HG03342 (cell line): ENCODE measurements at regions not wholly inside any gene's neighbourhood (a gene's known extent, or its start where the extent isn't known, plus 50 kb on each side); places are given as distances from the start of the nearest gene placed in this dataset.

ENCODE experiments used
- ATAC-seq: cut with Tn5 transposase; IDR thresholded peaks from one replicate; pipeline ENCODE4 v1.9.1; 2021; ENCODE audit warnings: mild to moderate bottlenecking, moderate library complexity; ENCODE audit not compliant: unreplicated experiment

DNA sequence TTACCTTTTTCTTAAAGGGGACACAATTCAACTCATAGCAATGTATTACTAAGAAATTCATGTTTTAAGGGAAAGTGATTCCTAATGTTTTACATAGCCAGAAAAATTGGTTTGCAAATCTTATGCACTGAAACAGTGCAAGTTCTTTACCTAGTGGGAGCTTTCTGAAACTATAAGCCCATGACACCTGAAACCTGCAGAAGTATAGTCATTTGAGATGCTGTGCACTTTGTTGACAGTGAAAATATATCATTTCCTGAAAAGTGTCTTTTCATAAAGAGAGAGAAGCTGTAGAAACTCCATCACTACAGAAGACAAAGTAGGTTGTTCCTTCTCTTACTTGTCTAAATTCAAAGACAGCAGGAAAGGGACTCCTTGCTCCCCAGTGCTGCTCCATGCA, 517.1 kb downstream of the LMO7 start:
- no peak for ATAC-seq

DNA sequence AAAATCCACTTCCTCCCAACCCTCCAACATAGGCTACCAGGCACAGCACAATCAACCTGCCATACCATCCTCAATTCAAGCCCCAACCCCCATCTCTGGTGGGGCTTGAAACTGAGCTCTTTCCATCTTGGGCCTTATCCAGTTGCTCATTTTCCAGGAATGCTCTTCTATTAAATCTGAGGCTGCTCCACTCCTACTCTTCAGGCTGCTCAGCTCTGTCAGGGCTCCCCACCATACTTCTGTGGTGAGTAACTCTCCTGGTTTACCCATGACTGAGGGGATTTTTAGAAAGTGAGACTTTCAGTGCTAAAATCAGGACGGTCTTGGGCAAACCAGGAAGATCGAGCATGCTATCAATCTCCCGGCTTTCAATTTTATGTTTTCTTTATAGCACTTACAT, 512.8 kb downstream of the LMO7 start:
- no peak for ATAC-seq

DNA sequence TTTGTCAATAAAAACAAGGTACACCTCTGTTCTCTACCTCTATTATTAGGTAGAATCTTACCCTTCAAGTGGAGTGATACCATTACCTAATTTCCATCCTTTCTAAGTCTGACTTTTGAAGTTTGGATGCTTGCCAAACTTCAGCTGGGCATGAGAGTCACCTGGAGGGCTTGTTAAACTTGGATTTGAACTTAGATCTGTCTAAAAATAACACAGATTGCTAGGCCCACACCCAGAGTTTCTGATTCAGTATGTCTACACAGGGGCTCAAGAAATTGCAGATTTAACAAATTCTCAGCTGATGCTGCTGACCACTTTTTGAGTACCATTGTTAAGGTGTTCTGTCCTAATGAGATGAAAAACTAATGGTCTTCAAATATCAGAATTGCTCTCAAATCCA, 512.2 kb downstream of the LMO7 start:
- no peak for ATAC-seq

DNA sequence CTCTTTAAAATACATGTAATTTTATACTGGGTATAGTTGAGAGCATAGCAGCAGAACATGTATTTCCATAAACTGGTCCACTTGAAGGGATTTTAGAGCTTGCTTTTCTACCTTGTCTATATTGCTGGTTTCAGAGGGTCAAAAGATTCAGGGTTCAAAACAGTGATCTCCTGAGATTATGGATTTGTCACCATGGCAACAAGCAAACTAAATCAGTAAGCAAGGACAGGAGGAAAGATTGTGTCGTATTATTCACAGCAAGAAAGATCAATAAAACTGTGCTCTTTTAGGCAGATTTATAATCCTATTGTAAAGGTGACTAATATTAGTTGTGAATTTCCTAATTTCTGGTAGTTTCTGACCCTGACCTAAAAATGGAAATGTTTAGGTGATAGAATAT, 496.4 kb downstream of the LMO7 start:
- ATAC-seq, result no peak

DNA sequence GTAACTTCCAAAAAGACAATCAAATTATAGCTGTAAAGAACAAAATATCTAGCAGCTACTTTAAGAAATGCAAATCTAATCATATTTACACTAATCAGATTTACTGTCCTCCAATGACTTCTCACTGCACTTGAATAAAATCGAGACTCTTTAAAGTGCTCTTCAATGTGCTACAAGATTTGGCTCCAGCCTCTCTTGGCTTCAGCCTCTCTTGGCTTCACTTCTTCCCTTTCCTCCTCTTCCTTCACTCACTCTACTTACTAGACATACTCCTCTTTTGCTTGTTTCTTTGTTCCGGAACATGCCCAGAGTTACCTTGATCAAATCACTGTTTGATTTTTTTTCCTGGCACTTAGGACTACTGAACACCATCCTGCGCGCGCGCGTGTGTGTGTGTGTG, 495.4 kb downstream of the LMO7 start:
- ATAC-seq, result no peak

DNA sequence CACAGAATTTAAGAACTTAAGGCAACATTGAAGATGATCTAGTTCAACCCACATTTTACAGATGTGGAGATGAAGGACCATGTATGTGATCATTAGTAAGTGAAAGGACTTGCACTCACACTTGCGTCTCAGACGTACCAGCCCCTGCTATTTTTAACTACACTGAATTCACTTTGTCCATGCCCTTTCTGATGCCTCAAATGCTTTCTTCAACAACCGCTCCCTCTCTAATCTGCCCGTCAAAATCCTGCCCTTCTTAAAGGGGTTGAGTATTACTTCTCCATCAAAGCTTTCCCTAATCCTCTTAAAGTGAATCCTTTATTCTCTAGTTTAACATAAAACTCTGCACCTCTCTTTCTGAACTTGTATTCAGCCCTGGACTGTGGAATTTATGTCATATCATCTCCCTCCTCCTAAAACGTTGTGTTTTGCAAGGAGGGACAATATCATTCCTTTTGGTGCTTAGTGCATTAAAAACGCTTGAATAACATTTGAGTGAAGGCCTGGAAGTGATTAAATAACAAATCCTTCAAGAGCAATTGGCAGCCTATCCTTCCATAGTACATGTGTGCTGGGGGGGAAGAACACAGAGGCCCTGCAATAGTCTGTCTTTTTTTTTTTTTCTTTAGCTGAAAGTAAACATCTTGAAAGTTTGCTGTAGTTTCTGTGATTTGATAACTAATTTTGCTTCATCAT, 493.3 kb downstream of the LMO7 start:
- ATAC-seq, result no peak

DNA sequence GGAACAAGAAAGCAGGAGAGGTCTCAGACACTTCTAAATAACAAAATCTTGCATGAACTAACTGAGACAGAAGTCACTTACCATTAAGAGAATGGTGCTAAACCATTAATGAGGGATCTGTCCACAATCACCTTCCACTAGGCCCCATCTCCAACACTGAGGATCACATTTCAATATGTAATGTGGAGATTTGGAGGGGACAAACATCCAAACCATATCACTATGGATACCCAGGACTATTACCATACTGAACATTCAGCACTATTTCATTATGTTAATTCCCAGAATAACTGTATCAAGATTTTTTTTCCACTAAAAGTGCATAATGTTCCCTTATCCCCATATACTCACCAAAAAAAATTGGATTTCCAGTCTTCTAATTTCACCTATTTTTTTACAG, 491.8 kb downstream of the LMO7 start:
- no peak for ATAC-seq

DNA sequence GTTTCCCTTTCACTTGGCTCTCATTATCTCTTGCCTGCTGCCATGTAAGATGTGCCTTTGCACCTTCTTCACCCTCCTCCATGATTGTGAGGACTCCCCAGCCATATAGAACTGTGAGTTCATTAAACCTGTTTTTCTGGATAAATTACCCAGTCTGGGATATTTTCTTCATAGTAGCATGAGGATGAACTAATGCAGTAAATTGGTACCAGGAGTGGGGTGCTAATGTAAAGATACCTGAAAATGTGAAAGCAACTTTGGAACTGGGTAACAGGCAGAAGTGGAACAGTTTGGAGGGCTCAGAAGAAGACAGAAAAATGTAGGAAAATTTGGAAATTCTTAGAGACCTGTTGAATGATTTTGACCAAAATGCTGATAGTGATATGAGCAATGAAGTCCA, 487.4 kb downstream of the LMO7 start:
- no peak for ATAC-seq

DNA sequence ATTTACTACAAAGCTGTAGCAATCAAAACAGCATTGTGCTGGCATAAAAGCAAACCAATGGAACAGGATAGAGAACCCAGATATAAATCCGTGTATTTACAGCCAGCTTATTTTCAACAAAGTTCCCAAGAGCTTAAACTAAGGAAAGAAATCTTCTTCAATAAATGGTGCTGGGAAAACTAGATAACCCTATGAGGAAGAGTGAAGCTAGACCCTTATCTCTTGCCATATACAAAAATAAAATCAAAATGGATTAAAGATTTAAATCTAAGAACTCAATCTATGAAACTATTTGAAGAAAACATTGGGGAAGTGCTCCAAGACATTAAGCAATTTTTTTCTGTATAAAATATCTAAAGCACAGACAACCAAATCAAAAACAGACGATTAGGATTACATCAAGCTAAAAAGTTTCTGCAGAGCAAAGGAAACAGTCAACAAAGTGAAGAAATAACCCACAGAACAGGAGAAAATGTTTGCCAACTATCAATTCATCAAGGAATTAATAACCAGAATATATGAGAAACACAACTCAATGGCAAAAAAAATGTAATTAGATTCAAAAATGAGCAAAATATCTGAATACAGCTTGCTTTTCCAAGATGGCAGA, 480.7 kb downstream of the LMO7 start:
- no peak for ATAC-seq

DNA sequence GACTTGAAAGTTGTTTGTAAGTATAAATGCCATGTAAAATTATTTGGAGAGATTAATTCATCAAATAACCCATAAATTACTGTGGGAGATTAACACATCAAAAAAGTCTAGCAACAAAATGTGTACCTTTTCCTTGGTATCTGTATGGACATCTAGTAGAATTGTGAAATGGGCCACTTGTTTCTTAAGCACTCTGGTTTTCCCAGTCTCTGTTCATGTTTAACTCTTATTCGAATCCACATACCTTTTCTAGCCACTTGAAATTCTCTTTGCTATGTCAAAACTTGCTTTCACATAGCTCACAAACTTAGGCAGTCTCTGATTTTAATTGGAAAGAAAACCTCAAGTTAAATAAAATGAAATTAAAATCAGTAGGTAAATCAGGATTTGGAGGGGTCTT, 470.6 kb downstream of the LMO7 start:
- no peak for ATAC-seq

DNA sequence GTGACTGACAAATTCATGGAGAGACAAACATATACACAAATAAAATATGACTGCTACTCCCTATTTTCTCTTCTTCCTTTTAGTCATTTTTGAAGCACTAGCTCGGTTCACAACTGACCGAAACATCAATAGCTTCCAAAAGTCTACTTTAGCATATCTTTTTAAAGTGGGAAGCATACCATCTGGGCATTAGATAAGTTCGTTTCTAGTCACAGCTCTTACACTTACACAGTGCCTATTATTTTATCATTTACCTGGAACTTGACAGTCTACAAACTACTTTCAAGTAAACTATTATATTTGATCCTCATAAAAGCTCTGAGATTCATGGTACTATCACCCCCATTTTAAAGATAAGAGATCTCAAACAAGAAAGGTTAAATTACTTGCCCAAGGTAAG, 458.5 kb downstream of the LMO7 start:
- ATAC-seq, result no peak

DNA sequence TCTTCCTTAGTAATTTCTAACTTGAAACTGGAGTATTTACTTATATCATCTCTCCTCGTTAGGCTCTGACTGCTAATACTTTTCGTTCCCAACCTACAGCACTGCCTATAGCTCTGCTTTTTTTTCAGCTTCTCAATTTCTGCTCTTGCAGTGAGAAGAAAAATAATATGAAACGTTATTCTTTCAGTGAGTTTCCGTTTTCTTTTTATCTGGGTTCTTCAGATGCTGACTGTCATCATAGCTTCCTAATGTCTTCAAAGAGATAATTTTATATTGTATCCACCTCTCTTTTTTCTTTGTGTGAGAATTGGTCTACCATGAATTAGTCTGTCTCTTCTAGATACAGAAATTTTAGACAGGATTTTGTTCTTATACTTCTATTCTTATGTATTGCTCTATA, 454.9 kb downstream of the LMO7 start:
- no peak for ATAC-seq

DNA sequence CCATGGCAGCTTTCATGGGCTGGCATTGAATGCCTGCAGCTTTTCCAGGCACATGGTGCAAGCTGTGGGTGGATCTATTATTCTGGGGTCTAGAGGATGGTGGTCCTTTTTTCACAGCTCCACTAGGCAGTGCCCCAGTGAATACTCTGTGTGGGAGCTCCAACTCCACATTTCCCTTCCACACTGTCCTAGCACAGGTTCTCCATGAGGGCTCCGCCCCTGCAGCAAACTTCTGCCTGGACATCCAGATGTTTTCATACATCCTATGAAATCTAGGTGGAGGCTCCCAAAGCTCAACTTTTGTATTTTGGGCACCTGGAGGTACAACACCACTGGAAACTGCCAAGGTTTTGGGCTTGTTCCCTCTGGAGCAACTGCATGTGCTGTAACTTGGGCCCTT, 450.6 kb downstream of the LMO7 start:
- ATAC-seq, result no peak

DNA sequence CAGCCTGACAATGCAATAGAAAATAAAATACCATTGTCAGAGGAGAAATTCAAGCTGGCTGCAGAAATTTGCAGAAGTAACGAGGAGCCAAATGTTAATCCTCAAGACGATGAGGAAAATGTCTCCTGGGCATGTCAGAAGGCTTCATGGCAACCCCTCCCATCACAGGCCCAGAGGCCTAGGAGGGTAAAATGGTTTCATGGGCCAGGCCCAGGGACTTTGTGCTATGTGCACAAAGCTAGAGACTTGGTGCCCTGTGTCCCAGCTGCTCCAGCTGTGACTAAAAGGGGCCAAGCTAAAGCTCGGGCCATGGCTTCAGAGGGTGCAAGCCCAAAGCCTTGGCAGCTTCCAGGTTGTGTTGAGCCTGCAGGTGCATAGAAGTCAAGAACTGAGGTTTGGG, 431.7 kb downstream of the LMO7 start:
- ATAC-seq, result no peak

DNA sequence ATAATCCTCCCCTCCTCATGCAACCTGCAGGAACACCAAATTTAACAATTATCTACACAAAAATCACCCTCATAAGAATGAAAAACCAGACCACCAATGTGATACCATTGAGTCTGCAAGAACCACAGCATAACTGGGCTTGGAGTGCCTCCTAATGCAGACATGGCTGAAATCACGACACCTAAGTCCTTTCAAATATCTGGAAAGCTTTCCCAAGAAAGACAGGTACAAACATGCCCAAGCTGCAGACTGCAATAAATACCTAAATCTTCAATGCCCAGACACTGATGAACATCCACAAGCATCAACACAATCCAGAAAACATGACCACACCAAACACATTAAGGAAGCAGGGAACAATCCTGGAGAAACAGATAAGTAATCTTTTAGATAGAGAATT, 417.1 kb downstream of the LMO7 start:
- no peak for ATAC-seq

DNA sequence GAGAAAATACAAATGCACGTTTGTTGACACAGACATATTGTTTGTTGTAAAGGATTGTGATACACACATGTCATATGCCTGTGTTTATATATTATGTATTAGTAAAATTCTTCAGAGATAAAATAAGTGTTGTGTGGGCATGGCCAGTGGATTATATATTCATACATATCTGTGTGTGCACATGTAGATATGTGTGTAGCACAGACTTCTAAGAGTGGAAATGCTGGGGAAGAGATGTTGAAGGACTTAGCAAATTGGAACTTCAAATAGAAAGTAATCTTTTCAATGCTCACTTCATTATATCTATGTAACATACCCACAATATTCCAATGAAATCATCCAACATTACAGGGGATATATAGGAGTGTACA, 413.2 kb downstream of the LMO7 start:
- no peak for ATAC-seq

DNA sequence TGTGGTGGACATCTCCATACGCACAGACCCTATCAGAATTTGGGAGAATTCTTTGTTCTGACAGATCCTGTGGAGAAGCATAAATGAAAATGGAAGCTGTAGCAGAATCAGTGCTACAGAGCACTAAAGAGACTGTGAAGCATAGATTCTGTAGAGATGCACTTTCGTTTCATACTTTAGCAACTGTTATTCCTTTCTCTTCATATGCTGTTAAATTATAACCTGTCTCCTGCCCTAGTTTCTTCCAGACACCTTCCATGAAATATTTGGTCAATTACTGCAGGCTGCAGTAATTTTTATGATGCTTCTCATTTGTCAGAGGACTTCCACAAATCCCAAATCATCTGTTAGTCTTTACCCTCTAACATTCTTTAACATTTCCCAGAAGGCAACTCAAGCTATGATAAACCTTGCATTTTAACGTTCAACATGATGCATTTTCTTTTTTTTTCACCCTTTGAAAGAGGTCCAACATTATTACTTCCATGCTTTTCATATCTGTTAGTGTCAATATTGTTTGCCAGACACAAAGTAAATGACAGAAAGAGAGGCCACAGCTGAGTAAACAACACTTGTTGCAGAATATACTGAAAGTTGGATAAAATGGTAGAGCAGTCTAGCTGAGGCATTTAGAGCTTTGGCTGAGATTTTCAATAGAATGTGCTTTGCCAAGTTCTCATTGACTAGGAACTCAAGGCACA, 412.7 kb downstream of the LMO7 start:
- ATAC-seq, result no peak

DNA sequence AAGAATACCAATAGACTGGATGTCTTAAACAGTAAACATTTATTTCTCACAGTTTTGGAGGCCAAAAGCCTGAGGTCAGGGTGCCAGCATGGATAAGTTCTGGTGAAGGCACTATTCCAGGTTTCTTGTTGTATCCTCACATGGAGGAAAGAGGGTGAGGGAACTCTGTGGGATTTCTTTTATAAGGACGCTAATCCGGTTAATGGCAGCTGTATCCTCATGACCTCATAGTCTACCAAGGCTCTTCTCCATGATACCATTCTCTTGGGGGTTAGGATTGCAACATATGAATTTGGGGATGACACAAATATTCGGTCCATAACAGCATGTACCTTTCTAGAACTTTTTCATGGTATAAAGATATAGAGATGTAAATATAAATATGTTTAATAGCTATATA, 412.0 kb downstream of the LMO7 start:
- no peak for ATAC-seq

DNA sequence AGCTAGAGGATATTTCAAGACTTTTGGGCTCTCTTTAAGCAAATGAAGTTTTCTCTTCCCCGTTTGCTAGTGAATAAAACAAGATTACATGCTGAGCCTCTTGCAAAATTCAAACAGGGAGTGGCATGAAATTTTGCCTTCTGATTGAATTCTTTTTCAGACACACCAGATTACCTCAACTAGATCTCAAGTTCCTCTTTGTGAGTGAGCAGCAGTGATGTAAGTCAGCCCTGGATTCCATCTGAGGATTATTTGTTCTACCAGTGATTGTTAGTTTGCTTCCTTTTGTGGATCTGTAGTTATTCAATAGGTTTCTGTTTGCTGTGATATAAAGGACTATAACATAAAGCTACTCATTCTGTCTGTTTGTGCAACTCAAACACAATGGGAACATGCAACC, 407.7 kb downstream of the LMO7 start:
- no peak for ATAC-seq

DNA sequence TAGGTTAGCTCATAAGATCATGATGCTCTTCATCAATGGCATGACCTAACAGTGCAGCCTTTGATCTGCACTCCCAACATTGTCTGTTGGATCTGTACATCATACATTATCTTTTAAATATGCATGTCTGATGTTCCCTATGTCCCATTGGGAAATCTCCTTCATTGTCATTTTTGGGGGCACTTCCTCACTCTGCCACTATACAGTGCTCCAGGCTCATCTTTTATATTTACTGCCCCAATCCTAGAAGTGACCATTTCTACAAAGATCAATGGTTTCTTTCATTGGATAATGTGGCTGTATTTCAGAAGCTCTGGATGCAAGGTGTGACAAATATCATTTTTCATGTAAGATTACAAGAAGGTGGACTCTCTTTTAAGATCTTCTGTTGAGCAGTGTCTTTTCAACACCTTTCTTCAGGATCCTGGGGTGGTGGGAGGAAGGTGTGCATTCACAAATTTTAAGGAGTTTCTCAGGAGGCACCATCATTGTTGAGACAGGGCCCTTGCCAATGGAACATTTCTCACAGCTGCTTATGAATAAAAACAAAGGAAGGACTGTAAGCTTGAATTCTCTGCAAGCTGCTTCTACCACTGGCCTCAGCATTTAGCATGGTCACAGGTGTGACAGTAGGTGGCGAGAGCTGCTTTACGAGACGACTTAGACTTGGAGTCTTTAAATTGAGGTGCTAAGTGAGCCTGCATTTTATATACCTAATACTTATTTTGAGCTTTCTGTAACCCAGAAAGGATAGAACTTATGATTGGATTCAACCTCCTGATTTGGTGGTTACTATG, 403.0 kb downstream of the LMO7 start:
- ATAC-seq, result no peak

DNA sequence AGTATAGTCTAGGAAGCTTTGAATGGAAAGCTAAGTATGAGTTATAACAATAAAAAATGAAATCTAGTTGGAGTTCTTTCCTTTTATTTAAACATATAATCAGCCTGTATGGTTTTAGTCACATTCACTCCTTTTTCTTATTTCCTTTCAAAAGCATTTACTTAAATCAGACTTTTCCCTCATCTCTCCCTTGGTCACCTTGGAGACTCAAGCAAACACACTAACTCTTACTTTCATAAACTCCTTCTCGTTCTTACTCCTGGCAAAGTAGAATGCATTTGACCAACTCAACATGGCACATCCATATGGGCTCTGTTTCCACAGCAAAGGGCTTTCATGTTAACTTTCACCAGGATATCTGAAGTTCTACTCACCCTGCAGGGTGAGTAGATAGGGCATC, 400.0 kb downstream of the LMO7 start:
- ATAC-seq, result no peak

DNA sequence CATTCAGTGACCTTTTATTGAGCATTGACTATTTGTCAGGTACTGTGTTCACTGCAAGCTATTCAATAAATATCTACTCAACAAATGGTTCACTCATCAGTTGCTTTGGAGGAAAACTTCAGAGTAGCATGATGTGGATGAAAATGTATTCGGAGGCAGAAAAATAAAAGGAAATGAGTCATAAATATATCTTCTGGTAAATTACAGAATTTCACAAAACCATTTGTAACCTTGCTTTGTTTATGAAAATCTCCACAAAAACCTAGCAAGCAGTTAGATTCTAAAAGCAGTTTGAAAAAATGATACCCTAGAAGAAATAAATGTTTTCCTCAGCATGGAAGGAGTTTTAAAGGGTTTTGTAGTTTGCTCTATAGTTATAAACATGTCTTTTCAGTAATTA, 399.6 kb downstream of the LMO7 start:
- ATAC-seq, result no peak
